WI38 (cell line): ENCODE measurements at regions not wholly inside any gene's neighbourhood (a gene's known extent, or its start where the extent isn't known, plus 50 kb on each side); places are given as distances from the start of the nearest gene placed in this dataset.

Experiments
- H3K4me3 ChIP-seq: 2 replicates; pipeline ENCODE4 v1.5.1; 2011; ENCODE audit warnings: low read depth, mild to moderate bottlenecking, control low read depth, low read length
- CTCF ChIP-seq: IDR thresholded peaks from 2 replicates; pipeline ENCODE4 v1.5.1; 2012; ENCODE audit warnings: low read depth, mild to moderate bottlenecking, control low read depth, low read length

- TF ChIP-seq CTCF, result no peak
- H3K4me3 ChIP-seq, result no peak overlapping the region
Measured at GRCh38 chr4:181006499-181007260, 1236.5 kb upstream of the TENM3 start.

DNA sequence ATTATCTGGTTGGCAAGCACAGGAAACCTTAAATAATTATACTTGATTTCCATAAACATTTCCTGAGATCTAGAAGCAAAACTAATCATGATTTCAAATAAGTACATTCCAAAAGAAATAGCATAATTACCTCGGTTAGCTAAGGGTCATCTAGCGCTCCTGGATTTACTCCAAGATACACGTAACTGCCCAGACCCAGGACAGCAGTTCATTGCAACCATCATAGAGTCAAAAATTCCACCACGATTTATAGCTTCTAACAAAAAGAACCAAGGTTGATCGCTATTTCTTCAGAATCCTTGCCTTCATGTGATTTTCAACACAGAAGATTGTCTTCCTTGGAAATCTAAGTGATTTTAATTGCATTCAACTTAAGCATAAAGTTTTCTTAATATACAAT is 1235.5 kb upstream of the TENM3 start:
- TF ChIP-seq CTCF, result no peak
- H3K4me3 ChIP-seq, result no peak overlapping the region

GRCh38 chr4:181008164-181008563 is 1235.0 kb upstream of the TENM3 start:
- H3K4me3 ChIP-seq, result no peak overlapping the region
- no peak for TF ChIP-seq CTCF

GRCh38 chr4:181013162-181013561 is 1230.0 kb upstream of the TENM3 start:
- TF ChIP-seq CTCF, result no peak
- no peak overlapping the region for H3K4me3 ChIP-seq

GRCh38 chr4:181017038-181017437 is 1226.2 kb upstream of the TENM3 start:
- no peak for TF ChIP-seq CTCF
- no peak overlapping the region for H3K4me3 ChIP-seq

GRCh38 chr4:181018472-181018871 is 1224.7 kb upstream of the TENM3 start:
- no peak overlapping the region for H3K4me3 ChIP-seq
- TF ChIP-seq CTCF, result no peak

- TF ChIP-seq CTCF, result no peak
- H3K4me3 ChIP-seq, result no peak overlapping the region
Measured at GRCh38 chr4:181018913-181019312, 1224.3 kb upstream of the TENM3 start.
